ENCODE measurements at regions not wholly inside any gene's neighbourhood (a gene's known extent, or its start where the extent isn't known, plus 50 kb on each side); places are given as distances from the start of the nearest gene placed in this dataset.

DNA sequence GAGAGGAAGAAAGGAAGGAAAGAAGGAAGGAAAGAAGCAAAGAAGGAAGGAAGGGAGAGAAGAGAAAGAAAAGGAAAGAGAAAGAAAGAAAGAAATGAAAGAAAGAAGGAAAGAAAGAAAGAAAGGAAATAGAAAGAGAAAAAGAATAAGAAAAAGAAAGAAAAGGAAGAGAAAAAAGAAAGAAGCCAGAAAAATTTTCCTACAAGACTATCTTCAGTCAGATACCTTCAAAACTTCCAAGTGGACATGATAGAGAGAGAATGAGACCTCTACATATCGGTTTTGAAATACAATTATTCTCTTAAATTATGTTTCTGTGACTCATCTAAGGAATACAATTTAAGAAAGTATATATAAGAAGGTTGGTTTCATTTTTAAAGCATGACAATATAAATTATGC, 1369.0 kb downstream of the ZPLD1 start:
- intact Hi-C loops (cut with DNase I), result no loop called here
- no peaks in the 10 kb centered on the region for H3K9me3 ChIP-seq
- no peak overlapping the region for H3K4me3 ChIP-seq
- no peak for DNase-seq (ENCODE audit: low spot score in 2 of 2)
- H3K36me3 ChIP-seq, result no peaks in the 10 kb centered on the region
- H3K27me3 ChIP-seq, result no peaks in the 10 kb centered on the region
- TF ChIP-seq CTCF (IDR thresholded peaks at IDR 0.05), result no peak
- H3K27ac ChIP-seq, result no peak overlapping the region
- H3K4me1 ChIP-seq, result no peaks in the 10 kb centered on the region

GRCh38 chr3:103810167-103810566, 1375.4 kb downstream of the ZPLD1 start:
- intact Hi-C loops (cut with DNase I), result no loop called here
- no peak for TF ChIP-seq CTCF (IDR thresholded peaks at IDR 0.05)
- Histone ChIP-seq H3K27me3 (no peaks in the 10 kb centered on the region), H3K9me3 (peaks cover 0 to 16% of the 10 kb centered on the region in 2 donors), H3K4me1 (no peaks in the 10 kb centered on the region), H3K27ac (no peak overlapping the region), H3K4me3 (no peak overlapping the region), H3K36me3 (no peaks in the 10 kb centered on the region)
- no peak for DNase-seq (ENCODE audit: low spot score in 2 of 2)

- Histone ChIP-seq H3K4me1 (no peaks in the 10 kb centered on the region), H3K9me3 (peaks cover 0 to 16% of the 10 kb centered on the region in 2 donors), H3K27ac (no peak overlapping the region), H3K27me3 (no peaks in the 10 kb centered on the region), H3K4me3 (no peak overlapping the region), H3K36me3 (no peaks in the 10 kb centered on the region)
- TF ChIP-seq CTCF (IDR thresholded peaks at IDR 0.05), result no peak
- DNase-seq (ENCODE audit: low spot score in 2 of 2), result no peak
- intact Hi-C loops (cut with DNase I), result no loop called here
These were observed 1379.1 kb downstream of the ZPLD1 start for GRCh38 chr3:103813955-103814354.

DNA sequence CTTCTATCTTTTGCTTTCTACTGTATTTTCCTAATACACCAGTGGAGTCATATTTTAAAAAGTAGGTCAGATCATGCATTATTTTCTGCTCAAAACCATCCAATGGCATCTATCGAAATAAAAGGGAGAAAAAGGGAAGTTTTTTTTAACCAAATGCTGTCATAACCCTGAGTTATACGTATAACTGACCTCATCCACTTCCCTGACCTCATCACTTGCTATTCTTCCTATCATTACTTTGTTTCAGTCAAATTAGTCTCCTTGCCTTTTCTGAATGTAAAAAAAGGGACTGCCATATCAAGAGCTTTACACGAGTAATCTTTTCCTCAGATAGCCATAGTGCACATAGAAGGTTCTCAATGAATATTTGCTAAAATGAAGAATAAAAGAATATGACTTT, 1383.6 kb downstream of the ZPLD1 start:
- Histone ChIP-seq H3K27me3 (no peaks in the 10 kb centered on the region), H3K9me3 (no peaks in the 10 kb centered on the region)
- no peak for TF ChIP-seq CTCF (IDR thresholded peaks at IDR 0.05)

GRCh38 chr3:103818800-103819199, 1384.0 kb downstream of the ZPLD1 start:
- intact Hi-C loops (cut with DNase I), result no loop called here
- no peak for TF ChIP-seq CTCF (IDR thresholded peaks at IDR 0.05)
- Histone ChIP-seq H3K27ac (no peak overlapping the region), H3K27me3 (no peaks in the 10 kb centered on the region), H3K4me1 (no peaks in the 10 kb centered on the region), H3K36me3 (no peaks in the 10 kb centered on the region), H3K4me3 (no peak overlapping the region), H3K9me3 (no peaks in the 10 kb centered on the region)
- no peak for DNase-seq (ENCODE audit: low spot score in 2 of 2)

More for the DNA sequence above, 1383.6 kb downstream of the ZPLD1 start:
- DNase-seq (ENCODE audit: low spot score in 2 of 2), result no peak
- Histone ChIP-seq H3K27ac (no peak overlapping the region), H3K4me1 (no peaks in the 10 kb centered on the region), H3K4me3 (no peak overlapping the region), H3K36me3 (no peaks in the 10 kb centered on the region)
- intact Hi-C loops (cut with DNase I), result no loop called here

DNA sequence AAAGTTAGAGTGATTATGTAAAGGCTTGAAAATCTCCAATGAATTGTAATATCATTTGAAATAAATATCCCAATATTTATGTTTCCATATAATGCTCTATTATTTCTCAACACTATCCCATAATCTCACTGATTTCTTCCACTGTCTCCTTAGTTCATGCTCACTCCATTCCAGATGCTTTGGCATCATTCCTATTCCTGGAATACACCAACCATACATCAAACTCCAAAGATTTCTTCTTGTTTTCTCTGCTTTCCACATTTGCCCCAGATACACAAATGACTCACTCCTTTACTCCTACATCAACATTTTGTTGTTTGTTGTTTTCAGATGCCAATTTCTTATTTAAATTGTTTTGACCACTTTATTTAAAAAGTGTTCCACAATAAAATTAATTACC, 1390.8 kb downstream of the ZPLD1 start:
- H3K27ac ChIP-seq, result no peak overlapping the region
- no peak for TF ChIP-seq CTCF (IDR thresholded peaks at IDR 0.05)
- H3K4me3 ChIP-seq, result no peak overlapping the region
- no peak for DNase-seq (ENCODE audit: low spot score in 2 of 2)
- H3K27me3 ChIP-seq, result no peaks in the 10 kb centered on the region
- no peaks in the 10 kb centered on the region for H3K36me3 ChIP-seq
- intact Hi-C loops (cut with DNase I), result no loop called here
- H3K4me1 ChIP-seq, result no peaks in the 10 kb centered on the region
- peaks cover 0 to 3% of the 10 kb centered on the region in 2 donors for H3K9me3 ChIP-seq

All from ascending aorta (tissue), 2 donors.